Thymus (tissue), 11 donors: ENCODE measurements at regions not wholly inside any gene's neighbourhood (a gene's known extent, or its start where the extent isn't known, plus 50 kb on each side); places are given as distances from the start of the nearest gene placed in this dataset.
A peak's percentile ranks its signal among the peaks of the same experiment; 100 is the strongest.

Experiments used
- DNase-seq, 9 donors: peaks; one replicate each; pipeline ENCODE4 v3.0.0-alpha.2; 2013; ENCODE audit warnings: low spot score in 9 of 9, low read depth in 6 of 9, missing footprints in 1 of 9
- H3K27ac ChIP-seq, 2 donors: one replicate each; pipeline ENCODE4 v1.5.1; 2013; ENCODE audit warnings: control low read depth in 1 of 2, low read depth in 1 of 2, low read length in 1 of 2, mild to moderate bottlenecking in 1 of 2, moderate library complexity in 1 of 2
- H3K27me3 ChIP-seq, 2 donors: one replicate each; pipeline ENCODE4 v1.5.1; 2013; ENCODE audit warnings: low read length in 1 of 2; ENCODE audit not compliant: control insufficient read depth in 2 of 2, insufficient read depth in 1 of 2
- H3K36me3 ChIP-seq, 2 donors: one replicate each; pipeline ENCODE4 v1.5.1; 2013; ENCODE audit warnings: low read length in 1 of 2, mild to moderate bottlenecking in 1 of 2, moderate library complexity in 1 of 2; ENCODE audit not compliant: control insufficient read depth in 2 of 2, insufficient read depth in 2 of 2
- H3K4me1 ChIP-seq, 2 donors: one replicate each; pipeline ENCODE4 v1.5.1; 2013; ENCODE audit warnings: low read length in 2 of 2; ENCODE audit not compliant: control insufficient read depth in 2 of 2, insufficient read depth in 2 of 2
- H3K4me3 ChIP-seq, 2 donors: one replicate each; pipeline ENCODE4 v1.5.1; 2013; ENCODE audit warnings: low read length in 2 of 2, control low read depth in 1 of 2, mild to moderate bottlenecking in 1 of 2
- H3K9me3 ChIP-seq, 2 donors: one replicate each; pipeline ENCODE4 v1.5.1; 2013; ENCODE audit warnings: low read length in 1 of 2, mild to moderate bottlenecking in 1 of 2; ENCODE audit not compliant: control insufficient read depth in 2 of 2, insufficient read depth in 1 of 2
- WGBS: extraction: QIAGEN DNeasy Blood & Tissue Kit; methylation state at CpG from one replicate; pipeline ENCODE4 v1.1.7; 2013; 5-methylcytosine and 5-hydroxymethylcytosine counted together
- donor health status: healthy.

DNA sequence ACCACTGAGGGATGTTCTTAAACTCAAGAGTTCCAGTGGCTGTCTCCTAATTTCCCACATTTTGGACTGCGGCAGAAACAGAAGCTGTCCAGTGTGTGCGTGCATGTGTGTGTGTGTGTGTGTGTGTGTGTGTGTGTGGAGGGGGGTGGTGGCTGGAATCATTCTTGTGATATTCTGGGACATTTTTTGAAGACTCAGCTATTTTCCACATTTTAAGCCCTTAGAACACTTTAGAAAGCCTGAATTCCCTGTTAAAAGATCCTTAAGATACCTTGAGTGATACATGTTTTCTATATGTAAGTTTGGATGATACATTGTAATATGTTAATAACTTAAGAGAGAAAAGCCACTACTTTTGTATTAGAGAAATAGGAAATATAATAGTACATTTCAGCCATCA, 636.4 kb downstream of the PLPP3 start:
- WGBS = 78% methylated on average over 2 of the region's 2 CpGs
- no peaks in the 10 kb centered on the region for H3K9me3 ChIP-seq
- H3K27me3 ChIP-seq = no peaks in the 10 kb centered on the region
- H3K27ac ChIP-seq = no peak overlapping the region
- no peak for DNase-seq
- no peaks in the 10 kb centered on the region for H3K4me1 ChIP-seq
- no peaks in the 10 kb centered on the region for H3K36me3 ChIP-seq
- H3K4me3 ChIP-seq = no peak overlapping the region

DNA sequence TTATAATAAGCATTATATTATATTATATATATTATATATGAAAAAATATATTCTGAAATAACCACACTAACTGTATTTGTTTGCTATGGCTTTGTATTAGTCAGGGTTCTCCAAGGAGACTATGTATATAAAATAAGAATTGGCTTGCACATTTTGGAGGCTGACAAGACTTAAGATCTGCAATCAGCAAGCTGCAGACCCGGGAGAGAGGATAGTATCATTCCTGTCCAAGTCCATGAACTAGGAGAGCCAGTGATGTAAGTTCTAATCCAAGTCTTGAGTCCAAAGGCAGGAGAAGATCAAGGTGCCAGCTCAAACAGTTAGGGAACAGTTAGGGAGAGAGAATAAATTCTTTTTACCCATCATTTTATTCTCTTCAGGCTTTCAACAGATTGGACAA, 639.5 kb downstream of the PLPP3 start:
- Histone ChIP-seq H3K27me3 (no peaks in the 10 kb centered on the region), H3K9me3 (no peaks in the 10 kb centered on the region), H3K4me3 (no peak overlapping the region), H3K36me3 (no peaks in the 10 kb centered on the region), H3K4me1 (no peaks in the 10 kb centered on the region), H3K27ac (no peak overlapping the region)
- WGBS = 91% methylated on average over 1 of the region's 1 CpG
- DNase-seq = no peak

DNA sequence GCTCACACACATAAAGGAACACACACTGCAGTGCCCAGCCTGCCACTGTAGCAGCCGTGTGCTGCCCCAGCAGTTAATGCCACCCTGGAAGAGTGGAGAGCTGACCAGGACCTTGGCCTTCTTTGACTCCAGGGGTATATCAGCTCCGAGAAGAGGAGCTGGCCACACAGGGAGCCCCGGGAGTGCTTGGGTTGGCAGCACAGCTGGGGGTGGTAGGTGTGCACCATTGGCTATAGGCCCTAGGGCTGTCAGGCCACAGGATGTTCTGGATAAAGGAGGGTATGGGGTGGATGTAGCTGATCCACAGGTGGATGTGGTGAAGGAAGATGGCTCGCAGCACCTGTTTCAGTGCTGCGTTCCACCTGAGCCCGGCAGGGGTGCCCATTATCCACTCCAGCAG, 640.5 kb downstream of the PLPP3 start:
- no peaks in the 10 kb centered on the region for H3K9me3 ChIP-seq
- no peak overlapping the region for H3K4me3 ChIP-seq
- DNase-seq = no peak
- no peak overlapping the region for H3K27ac ChIP-seq
- H3K27me3 ChIP-seq = no peaks in the 10 kb centered on the region
- H3K4me1 ChIP-seq = no peaks in the 10 kb centered on the region
- no peaks in the 10 kb centered on the region for H3K36me3 ChIP-seq
- WGBS = 98% methylated on average over 6 of the region's 6 CpGs

DNA sequence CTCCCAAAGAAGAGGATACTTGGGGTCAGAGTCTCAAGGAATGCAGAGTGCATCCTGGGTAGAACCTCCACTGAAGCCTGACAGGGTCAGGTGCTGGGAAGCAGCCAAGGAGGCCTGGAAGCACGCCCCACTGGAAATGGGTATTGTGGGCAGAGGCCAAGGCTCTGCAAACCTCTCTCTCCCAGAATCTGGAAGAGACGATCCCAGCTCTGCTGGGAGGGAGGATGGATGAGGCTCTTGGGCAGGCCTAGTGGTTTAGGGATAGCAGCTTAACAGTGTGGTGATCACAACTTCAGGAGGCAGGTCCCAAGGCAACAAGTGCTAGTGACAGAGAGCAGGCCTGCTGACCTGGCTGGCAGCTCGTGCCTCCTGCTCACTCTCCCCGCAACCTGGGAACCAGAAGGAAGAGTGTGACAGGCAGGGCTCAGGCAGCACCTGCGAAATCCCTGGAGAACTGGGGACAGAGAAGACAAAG, 641.0 kb downstream of the PLPP3 start:
- no peaks in the 10 kb centered on the region for H3K4me1 ChIP-seq
- no peak overlapping the region for H3K4me3 ChIP-seq
- no peak overlapping the region for H3K27ac ChIP-seq
- H3K27me3 ChIP-seq = no peaks in the 10 kb centered on the region
- no peaks in the 10 kb centered on the region for H3K9me3 ChIP-seq
- no peaks in the 10 kb centered on the region for H3K36me3 ChIP-seq
- WGBS = 85% methylated on average over 5 of the region's 5 CpGs
- no peak for DNase-seq

DNA sequence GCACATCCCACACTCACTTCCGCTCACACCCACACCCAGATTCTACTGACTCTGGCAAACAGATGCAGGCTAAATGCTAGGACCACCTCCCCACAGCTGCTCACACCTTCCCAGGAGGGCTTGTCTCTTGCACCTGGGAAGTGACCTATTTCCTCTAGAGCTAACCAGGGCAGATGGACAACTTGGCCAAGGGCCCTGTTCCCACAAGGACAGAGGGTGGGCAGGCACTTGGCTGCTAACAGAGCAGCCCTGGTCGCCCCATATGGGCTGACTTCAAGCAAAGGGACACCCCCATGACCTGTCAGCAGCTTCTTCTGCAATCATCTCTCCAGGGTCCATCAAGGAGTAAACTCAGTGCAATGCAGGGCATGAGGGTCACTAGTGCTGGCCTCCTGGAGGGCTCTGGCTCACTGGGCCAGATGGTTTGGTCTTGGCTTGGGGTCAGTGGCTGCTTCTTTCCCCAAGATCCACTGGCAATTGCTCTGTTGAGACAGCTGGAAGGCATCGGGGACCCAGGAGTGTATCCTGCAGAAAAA, 641.5 kb downstream of the PLPP3 start:
- Histone ChIP-seq H3K36me3 (no peaks in the 10 kb centered on the region), H3K27ac (no peak overlapping the region), H3K4me3 (no peak overlapping the region), H3K27me3 (no peaks in the 10 kb centered on the region), H3K9me3 (no peaks in the 10 kb centered on the region), H3K4me1 (no peaks in the 10 kb centered on the region)
- no peak for DNase-seq
- WGBS = 95% methylated on average over 3 of the region's 3 CpGs

DNA sequence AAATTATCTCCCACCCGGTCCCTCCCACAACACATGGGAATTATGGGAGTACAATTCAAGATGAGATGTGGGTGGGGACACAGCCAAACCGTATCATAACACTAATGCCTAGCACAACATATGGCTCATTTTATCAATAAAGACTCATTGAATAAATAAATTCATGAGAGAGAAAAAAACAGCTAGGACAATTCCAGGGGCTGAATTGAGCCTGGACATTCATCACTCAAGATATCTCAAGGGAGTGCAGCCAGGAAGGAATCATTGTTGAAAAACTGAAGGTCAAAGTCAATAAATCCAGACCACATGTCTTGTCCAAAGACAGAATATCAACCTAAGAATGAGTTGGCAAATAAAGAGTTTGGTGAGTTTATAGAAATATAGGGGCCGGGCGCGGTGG, 644.1 kb downstream of the PLPP3 start:
- no peak overlapping the region for H3K4me3 ChIP-seq
- 38% methylated on average over 5 of the region's 5 CpGs for WGBS
- H3K27ac ChIP-seq = no peak overlapping the region
- no peaks in the 10 kb centered on the region for H3K27me3 ChIP-seq
- no peaks in the 10 kb centered on the region for H3K9me3 ChIP-seq
- DNase-seq = no peak
- H3K4me1 ChIP-seq = no peaks in the 10 kb centered on the region
- no peaks in the 10 kb centered on the region for H3K36me3 ChIP-seq

DNA sequence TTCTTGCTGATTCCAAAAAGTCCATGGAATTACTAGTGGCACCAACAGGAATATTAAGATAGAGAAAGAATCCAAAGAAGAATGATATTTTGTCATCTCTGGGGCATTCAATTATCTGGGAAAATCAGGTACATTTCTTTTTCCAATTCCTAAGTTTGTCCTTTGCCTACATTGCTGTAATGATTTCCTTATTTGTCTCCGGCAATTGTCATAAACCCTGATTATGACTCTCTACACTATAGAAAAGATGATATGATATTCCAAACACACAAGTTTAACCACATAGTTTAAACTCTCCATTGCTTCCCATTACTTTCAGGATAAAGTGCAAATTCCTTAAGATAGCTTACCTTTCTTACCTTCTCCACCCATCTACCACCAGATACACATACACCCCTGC, 647.0 kb downstream of the PLPP3 start:
- WGBS = 98% methylated on average over 1 of the region's 1 CpG
- no peak overlapping the region for H3K27ac ChIP-seq
- no peaks in the 10 kb centered on the region for H3K4me1 ChIP-seq
- no peaks in the 10 kb centered on the region for H3K9me3 ChIP-seq
- H3K27me3 ChIP-seq = no peaks in the 10 kb centered on the region
- no peak for DNase-seq
- no peaks in the 10 kb centered on the region for H3K36me3 ChIP-seq
- H3K4me3 ChIP-seq = no peak overlapping the region

DNA sequence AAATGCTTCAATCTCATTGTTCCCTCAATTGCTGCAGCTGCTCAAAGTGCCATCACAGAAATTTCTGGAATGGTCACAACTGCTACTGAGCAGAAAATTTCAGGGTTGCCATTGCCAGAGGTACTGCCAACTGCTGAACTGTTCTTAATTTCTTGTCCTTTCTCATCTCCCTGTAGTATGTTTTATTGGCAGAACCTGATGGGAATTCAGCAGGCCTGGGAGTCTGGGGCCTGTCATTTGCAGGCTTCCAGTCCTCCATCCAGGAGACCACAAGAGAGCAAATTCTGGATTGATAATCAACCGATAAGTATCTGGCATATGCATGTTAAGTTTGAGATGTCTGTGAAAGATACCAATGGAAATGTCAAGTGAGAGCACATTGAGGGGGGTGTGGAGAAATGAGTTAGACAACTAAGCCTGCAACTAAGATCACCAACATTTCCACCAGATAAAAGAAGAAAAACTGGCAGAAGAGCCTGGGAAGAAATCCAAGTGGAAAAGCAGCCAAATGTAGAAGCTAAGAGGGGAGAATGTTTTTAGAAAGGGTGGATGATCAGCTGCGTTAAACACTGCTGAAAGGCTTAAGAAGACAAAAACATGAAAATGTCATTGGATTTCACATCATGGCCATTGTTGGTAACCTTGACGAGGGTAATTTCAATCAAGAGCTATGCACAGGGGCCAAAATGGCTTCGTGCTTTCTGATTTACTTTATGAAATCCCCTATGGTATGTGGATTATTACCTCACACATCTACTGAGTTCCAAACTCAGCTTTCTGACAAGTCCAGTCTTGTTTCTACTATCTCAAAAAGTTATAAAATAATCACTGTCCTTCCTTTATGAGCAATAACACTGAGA, 648.1 kb downstream of the PLPP3 start:
- H3K36me3 ChIP-seq = no peaks in the 10 kb centered on the region
- peak in 1 of 9 donors; percentile 9 for DNase-seq
- no peaks in the 10 kb centered on the region for H3K9me3 ChIP-seq
- H3K4me1 ChIP-seq = no peaks in the 10 kb centered on the region
- H3K27ac ChIP-seq = peak overlapping the region; percentile 18 to 27
- H3K4me3 ChIP-seq = no peak overlapping the region
- WGBS = 88% methylated on average over 4 of the region's 4 CpGs
- H3K27me3 ChIP-seq = no peaks in the 10 kb centered on the region

DNA sequence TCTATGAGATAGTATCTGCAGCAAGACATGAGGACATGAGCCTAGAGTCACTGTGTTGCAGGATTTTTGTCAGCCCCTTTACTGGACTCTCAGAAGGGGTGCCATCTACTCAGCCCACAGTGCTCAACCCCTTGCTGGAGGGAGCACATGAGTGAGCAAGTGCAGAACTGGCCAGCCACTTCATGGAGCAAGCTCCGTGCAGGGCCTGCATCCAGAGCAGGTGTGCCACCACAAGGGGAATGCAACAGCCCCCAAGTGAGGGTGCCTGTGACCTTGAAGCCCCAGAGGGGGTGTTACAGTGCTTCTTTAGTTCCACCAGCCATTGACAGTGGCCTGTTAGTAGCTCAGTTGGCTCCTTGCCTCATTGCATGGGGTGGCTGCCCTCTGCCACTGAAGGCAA, 649.7 kb downstream of the PLPP3 start:
- Histone ChIP-seq H3K27me3 (no peaks in the 10 kb centered on the region), H3K27ac (no peak overlapping the region), H3K36me3 (no peaks in the 10 kb centered on the region), H3K4me1 (no peaks in the 10 kb centered on the region), H3K4me3 (no peak overlapping the region), H3K9me3 (no peaks in the 10 kb centered on the region)
- WGBS = 89% methylated on average over 1 of the region's 1 CpG
- no peak for DNase-seq
